HG02840 (cell line): ENCODE measurements at regions not wholly inside any gene's neighbourhood (a gene's known extent, or its start where the extent isn't known, plus 50 kb on each side); places are given as distances from the start of the nearest gene placed in this dataset.

ENCODE experiments used
- ATAC-seq: cut with Tn5 transposase; IDR thresholded peaks from one replicate; pipeline ENCODE4 v1.9.1; 2021; ENCODE audit warnings: mild to moderate bottlenecking, moderate library complexity, moderate number of reproducible peaks; ENCODE audit not compliant: unreplicated experiment, low FRiP score

DNA sequence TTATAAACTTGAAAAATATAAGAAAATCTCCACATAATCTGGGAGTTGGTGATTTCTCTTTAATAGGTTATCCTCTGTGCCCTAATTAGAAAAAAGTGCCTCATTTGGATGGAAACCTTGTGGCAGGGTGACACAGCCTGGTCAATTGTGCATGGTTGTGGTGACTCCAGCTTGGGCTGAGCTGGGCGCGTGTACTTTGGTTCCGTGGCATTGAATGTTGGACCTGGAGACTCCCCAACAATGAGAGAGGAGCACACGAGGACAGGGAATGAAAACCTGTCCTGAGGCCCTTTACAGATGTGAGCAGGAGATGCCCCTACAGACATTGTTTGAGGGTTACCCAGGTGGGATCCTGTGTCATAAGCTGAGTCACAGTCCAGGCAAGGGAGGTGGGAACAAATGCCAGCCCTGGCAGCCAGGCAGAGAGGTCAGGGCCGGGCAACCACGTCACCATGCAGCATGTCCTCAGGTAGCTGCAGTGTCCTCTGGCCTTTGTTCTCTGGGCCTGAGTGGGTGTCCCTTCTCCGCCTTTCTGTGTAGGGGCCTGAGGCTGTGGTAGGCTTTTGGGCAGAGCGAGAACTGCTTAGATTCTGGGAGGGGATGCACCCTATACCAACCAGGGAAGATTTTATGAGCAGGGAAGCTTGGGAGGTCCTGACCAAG is 147.4 kb upstream of the TBX20 start:
- no peak for ATAC-seq

DNA sequence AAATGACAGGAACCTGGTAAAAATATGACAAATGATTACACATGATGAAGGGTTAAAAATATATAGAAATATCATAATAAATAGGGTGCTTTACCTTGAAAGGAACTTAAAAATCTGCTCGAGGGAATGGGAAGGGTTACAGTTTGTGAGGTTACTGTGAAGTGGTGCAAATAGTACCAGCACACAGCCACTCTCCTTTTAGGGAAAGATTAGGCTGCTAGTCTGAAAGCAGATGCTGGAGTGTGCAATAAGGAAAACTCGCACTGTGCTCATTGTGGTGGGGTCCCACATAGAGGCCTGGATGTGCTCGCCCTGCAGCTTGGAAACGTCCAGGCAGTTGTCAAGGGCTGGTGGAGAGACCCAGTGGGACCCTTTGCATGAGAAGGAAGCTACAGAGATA is 145.9 kb upstream of the TBX20 start:
- ATAC-seq, result no peak

DNA sequence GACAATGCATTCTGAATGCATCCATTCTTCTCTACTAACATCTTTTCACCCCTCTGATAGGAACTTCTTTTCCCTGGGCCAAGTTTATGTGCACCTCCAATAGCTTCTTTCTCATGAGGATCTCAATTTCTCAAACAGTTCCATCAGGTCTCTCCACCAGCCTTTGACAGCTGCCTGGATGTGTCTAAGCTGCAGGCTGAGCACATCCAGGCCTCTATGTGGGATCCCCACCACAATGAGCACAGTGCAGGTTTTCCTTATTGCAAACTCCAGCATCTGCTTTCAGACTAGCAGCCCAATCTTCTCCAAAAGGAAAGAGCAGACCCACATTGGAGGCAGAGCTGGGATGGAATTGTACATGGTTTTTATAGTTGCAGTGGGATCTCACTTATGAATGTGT is 145.3 kb upstream of the TBX20 start:
- ATAC-seq, result no peak

DNA sequence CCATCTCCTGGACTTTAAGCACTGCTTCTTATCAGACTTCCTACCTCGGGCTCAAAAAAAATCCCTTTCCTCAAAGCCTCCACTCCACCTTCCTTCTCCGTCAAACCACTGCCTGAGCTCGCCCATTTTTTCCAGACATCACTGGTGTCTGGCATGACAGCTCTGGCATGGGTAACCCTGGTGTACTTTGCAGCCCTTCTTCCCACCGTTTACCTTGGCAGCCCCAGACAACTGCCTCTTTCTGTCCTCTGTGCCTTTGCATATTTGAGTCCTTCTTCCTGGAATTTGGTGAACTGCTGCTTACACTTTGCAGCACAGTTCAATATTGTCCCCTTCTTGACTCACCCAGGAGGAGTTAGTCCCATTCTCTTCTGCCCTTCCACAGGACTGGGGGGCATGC is 144.6 kb upstream of the TBX20 start:
- ATAC-seq, result no peak

DNA sequence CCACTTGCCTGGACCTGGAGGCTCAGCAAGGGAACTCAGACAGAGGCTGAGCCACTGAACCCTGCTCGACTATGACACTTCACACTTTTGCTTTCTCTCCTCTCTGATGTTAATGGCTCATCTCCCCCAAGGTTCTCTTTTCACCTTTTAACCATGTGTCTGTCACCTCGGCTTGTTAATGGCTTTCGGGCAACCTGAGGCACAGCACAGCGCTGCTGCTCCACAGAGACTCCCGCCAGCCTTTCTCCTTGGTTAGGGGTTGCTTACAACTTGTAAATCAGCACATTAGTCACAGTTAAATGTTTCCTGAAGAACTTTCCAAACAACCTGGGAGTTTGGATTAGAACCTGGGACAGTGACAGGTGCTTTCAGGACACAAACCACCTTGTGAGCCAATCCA is 136.2 kb upstream of the TBX20 start:
- no peak for ATAC-seq

DNA sequence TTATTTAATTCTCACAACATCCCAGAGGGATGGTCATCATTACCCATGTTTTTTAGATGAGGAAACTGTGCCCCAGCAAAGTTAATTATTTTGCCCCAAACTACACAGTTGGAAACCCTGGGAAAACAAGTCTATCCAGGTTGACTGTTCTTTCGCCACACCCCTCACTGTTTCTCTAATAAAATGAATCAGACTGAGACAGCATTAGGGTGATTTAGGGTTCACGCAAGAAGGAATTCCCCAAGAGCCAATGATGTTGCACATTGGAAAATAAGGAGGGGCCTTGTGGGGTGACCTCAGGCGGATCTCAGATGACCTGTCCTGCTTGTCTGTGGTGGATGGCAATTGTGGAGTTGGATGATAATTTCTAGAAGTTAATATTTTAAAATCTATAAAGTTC is 135.7 kb upstream of the TBX20 start:
- no peak for ATAC-seq

DNA sequence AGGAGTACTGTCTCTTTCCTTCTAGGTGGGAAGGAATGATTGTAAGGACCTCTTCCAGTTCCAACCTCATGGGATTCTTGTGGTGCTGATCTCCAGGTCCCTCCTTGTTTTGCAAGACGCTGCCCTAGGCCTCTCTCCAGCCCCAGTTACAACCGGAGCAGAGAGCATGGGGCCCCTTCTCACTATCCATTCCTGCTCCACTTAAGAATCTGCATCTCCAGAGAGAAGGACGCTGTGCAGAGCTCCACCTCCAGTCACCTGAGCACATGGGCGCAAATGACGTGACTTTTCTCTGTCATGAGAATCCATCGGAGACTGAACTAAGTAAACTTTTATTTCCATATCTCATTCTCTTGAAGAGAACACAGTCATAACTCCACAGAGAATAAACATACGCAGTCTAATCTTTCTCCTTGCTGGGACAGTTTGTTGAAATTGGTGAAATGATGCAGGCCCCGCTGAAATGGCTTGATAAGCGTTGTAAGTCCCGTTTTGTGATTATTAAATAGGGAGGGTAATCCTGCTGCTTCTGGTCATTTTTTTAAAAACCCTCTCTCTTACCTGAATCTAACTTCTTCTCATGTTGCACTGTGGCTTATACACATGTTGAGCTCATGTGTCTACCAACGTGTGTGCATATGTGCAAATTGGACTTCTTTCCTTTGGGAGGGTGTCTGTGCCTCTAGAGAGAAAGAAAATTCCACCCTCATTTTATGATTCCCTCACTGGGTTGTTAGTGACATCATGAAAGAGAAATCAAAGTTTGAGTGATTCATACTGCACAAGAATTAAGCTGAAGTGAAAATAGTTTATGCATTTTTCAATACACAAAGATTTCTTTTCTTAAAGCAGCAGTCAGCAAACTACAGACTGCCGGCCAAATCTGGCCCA is 133.2 kb upstream of the TBX20 start:
- no peak for ATAC-seq

DNA sequence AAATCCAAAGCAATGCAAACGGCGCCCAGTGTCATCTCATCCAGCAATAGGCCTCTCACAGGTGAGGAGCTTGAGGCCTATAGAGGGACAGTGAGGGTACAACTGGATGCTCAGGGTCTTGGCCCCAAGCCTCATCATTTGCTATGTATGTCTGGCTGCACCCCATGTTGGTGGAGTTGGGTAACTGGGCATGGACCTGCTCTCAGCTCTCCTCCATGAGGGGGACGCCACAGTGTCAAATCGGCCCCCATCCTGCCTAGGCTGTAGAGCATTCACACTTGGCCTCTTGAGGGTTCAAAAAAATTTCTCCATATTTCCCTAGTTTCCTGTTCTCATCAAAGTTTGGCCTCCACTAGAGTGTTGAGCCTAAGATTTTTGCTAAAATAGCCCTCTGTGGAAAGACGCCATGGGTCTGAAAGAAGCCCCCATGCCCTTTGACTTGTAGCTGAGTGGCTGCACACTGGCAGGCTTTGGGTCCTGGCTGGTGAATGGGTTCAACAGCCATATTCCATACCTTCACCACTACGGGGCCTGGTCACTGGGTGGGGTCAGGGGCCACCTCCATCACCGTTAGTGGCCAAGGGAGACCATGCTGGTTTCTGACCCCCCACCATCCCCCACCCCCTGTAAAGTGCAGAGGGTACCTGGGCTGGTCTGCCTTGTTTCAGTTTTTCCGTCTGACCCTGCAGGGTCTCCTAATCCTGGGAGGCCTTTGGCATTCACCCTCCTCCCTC is 132.3 kb upstream of the TBX20 start:
- no peak for ATAC-seq

DNA sequence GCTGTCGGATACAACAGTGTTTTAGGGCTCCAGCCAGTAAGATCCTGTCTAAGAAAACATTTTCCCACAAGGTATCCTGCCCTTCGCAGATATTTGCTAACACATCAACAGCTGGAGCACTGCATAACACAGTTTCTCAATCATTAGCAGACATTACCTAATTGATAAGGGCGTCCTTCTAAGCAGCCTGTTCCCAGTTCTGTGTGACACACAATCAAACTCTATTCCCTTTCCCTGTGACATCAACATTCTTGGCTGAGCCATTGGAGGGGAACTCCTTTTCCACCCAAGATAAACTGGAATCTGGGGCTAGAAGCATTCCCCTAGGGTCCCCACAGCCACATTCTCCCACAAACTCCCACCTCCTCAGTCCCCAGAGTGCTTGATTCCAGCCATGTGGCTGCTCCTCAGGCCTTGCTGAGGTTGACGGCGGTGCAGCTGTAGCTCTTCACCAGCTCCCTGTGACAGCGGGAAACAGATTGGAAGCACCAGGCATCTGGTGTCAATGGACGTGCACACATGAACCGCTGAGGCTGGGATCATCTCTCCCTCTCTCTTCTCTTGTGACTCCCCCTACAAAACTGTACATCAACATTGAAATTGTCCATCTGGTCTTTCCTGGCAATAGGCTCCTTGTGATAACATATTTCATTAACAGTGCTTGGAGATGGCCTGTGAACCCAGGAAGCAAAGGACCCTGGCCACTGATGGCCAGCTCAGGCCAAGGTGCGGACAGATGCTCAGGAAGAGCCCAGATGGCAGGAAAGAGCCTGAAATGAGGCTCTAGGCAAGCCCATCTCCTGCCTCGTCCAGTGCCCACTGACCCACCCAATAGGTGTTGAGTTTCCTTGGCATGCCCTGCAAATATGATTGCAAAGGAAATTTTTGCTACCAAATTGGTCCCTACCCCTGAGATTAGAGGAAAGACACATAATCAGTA is 131.1 kb upstream of the TBX20 start:
- no peak for ATAC-seq

DNA sequence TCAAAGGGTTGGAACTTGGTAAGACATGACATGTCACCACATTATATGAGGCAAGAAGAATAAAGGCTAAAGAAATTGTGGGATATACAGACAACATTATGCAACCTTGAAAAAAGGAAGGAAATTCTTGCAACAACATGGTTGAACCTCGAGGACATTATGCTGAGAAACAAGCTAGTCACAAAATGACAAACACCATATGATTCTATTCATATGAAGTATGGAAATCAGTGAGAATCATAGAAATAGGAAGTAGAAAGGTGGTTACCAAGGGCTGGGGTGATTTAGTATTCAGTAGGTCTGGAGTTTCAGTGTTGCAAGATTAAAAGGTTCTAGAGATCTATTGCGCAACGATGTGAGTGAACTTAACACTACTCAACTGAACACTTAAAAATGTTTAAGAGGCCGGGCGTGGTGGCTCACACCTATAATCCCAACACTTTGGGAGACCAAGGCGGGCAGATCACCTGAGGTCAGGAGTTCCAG is 126.9 kb upstream of the TBX20 start:
- no peak for ATAC-seq

DNA sequence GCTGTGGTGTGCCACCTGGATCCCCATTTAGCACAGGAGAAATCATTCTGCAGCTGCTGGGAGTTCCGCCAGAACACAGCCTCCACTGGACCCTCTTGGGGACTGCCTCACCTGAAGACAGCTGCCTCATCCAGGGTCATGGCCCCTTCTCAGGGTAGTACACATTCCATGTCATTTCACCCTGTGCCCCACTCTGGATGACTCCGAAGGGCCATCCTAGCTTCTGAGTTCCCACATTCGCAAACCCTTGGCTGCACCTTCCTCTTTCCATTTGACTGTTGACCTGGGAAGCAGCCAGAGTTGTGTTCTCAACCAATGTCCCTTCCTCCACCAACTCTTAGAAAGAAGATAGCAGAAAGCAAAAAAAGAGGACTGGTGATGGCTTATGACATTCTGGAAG is 125.6 kb upstream of the TBX20 start:
- ATAC-seq, result no peak

DNA sequence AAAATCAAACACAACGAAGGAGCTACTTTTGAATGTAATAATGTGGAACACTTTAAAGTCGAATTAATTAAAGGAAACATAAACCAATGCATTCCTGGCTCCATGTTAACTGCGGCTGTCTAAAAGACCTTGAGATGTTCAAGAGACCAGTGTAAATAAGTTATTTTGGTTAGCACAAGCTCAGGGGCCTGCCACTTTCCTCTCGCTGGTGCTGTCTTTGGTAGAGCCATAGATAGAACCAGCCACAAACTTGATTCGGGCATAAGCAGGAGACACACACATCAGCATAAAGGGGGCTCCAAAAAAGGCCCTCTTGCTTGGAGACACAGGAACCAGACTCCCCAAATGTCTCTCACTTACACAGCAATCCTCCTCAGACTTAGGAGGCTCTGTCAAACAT is 121.6 kb upstream of the TBX20 start:
- ATAC-seq, result no peak

DNA sequence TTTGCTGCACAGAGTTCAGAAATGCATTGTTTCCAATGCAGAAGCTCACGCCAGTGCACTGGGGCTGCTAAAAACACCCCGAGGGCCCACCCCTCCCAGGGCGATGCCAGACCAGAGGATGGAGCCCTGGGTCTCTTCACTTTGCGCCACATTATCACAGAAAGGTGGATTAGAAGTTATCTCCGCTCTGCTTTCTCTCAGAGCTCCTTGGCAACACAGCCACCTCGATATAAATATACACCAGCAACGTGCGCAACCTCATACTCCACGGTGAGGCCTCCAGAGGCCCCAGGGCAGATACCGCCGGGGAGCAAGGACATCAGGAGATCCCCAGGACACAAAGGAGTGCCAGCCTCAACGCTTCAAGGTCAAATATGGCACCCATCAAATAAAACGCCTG is 121.0 kb upstream of the TBX20 start:
- no peak for ATAC-seq

DNA sequence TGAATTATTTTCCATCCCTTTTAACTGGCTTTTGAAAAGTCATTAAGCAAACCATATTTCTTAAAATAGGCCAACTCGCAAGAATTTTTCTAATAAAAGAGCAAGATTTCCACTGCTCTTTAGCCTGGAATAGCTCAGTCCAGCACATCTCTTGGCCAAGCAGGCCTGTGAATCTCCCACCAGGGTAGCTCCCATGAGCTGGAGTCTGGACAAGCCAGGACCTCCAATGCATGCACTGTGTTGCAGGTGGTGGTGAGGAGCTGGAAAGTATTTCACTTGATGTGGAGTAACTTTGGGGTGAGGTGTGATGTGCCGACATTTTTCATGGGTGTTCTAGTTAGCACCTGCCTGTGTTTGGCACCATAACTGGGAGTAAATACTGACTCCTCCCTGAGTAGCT is 117.3 kb upstream of the TBX20 start:
- ATAC-seq, result no peak

DNA sequence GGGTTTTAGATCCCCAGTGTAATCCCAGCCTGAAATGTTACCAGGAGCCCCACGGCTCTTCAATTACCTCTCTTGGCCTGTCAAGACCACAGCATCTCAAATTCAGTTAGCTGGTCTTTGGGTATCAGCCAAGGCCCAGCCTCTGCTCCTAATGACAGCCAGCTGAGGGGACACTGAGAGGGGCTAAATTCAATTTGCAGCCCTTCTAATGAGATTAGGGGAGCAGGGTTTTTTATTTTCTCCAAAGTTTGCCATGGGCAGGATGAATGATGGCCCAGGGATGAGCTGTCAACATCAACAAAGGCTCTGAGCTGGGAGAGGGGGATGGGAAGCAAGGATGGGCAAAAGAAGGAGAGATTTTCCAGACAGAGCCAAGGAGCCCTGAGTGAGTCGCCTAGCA is 116.8 kb upstream of the TBX20 start:
- ATAC-seq, result no peak

DNA sequence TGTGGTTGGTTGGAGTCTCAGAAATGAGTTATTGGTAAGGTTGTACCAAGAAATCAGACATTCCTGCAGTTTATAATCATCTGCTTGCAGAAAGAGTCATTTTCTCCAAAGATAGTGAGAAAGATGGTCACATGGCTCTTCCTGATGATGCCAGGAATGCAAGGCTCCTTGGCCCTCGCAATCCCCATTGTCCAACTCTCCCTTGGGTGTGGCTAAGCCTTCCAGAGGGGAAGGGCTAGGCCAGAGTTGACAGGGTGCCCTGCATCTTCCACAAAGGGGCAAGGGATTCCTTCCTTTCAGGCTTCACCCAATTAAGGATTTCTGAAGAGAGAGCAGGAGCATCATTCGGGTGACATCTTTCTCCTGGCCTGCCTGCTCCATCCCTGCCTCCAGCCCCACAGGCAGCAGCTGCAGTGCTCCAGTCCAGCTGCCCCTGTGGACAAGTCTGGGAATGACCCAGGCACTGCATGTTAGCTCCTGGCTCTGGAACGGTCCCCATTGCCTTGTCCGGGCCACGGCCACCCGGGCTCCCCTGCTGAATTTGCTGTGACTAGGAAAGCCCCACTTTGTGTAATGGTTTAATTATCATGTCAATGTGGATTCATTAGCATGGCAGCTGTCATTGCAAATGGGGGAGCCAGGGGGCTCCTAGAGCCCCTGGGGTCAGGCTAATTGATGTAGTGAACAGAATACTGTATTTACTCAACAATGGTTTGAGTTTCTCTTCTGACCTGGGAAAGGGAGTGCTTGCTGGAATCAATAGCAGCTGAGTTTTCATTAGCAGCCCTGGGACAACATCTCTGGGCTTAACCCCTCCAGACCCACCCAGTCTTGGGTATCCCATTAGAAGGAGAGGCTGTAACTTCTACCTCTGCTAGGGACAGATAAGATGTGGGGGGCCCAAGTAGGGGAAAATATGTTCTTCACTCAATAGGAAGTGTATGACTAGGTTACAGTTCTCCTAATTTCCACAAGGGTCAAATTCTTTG is 112.6 kb upstream of the TBX20 start:
- no peak for ATAC-seq

DNA sequence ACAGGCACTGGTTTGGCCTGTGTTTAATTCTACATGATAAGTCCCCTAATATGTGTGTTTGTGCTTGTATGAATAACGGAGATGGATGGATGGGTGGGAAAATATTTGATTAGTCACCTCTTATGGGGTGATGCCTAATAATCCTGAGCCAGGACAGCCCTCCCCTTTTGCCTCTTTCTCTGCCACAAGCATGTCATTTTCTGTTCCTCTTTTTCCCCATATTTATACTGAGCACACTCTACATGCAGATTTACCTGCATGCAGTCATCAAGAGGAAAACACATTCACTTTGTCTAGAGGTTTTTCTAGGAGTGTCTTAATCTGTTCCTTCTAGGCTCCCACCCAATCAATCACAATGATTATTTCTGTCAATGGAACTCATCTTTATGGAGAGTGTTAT is 111.6 kb upstream of the TBX20 start:
- no peak for ATAC-seq

DNA sequence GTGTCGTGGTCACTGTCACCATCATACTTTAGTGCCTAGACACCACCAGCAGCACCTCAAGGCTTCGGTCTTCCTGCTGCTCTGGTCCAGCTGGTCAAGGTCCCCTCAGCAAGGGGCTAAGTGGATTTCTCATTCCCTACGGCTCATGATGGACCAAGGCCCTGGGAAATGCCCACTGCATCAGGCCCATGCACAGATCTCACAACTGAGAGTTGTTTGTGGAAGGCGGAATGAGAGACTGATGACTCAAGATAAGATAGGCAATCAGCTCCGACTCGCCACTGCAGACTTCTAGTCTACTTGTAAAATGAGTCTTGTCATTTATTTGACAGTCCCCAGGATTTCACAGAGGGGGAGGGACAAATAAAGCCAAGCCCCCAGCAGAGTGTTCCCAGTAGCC is 108.4 kb upstream of the TBX20 start:
- no peak for ATAC-seq

DNA sequence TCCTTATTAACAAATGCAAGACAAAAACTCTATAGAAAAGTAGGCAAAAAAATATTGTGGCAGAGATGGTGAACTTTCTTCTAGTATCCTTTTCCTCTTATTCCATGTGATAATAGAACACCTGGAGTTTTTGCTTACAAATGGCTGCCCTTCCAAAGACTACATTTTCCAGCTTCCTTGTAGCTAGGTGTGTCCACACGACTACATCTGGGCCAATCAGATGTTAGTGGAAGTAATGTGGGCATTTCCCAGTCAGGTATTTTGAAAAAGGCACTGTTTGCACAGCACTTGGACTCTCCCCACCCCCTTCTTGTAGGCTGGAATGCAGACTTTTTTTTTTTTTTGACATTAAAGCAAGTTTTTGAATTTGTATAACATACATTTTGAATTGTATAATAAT is 105.5 kb upstream of the TBX20 start:
- ATAC-seq, result no peak
